DOHH2 (cell line): ENCODE measurements at regions not wholly inside any gene's neighbourhood (a gene's known extent, or its start where the extent isn't known, plus 50 kb on each side); places are given as distances from the start of the nearest gene placed in this dataset.

ENCODE experiments used
- H3F3A ChIP-seq: fragments of 200-600 bp; sonication (generic), shearing (Covaris generic); 2 replicates; pipeline ENCODE4 v1.6.0; 2016; ENCODE audit warnings: antibody characterized with exemption, mild to moderate bottlenecking; ENCODE audit not compliant: control insufficient read depth, insufficient read depth
- H3K27ac ChIP-seq: fragments of 200-600 bp; sonication (generic); 2 replicates; pipeline ENCODE4 v1.5.1; 2014; ENCODE audit warnings: low read depth, mild to moderate bottlenecking, low read length, moderate library complexity
- H3K27me3 ChIP-seq: fragments of 200-600 bp; sonication (generic); 2 replicates; pipeline ENCODE4 v1.6.1; 2014; ENCODE audit warnings: mild to moderate bottlenecking, low read length, mixed read lengths; ENCODE audit not compliant: control insufficient read depth
- H3K36me3 ChIP-seq: fragments of 200-600 bp; sonication (generic); 2 replicates; pipeline ENCODE4 v1.6.1; 2014; ENCODE audit warnings: mild to moderate bottlenecking, low read length, moderate library complexity, mixed read lengths; ENCODE audit not compliant: control insufficient read depth
- H3K4me1 ChIP-seq: fragments of 200-600 bp; sonication (generic); 2 replicates; pipeline ENCODE4 v1.6.1; 2014; ENCODE audit warnings: mild to moderate bottlenecking, low read length, mixed read lengths; ENCODE audit not compliant: control insufficient read depth
- H3K4me2 ChIP-seq: fragments of 200-600 bp; sonication (generic); 2 replicates; pipeline ENCODE4 v1.6.0; 2014; ENCODE audit warnings: mild to moderate bottlenecking, low read length, moderate library complexity
- H3K4me3 ChIP-seq: fragments of 200-600 bp; sonication (generic); 2 replicates; pipeline ENCODE4 v1.5.1; 2014; ENCODE audit warnings: mild to moderate bottlenecking, low read length, mixed read lengths
- H3K79me2 ChIP-seq: fragments of 200-600 bp; sonication (generic); 2 replicates; pipeline ENCODE4 v1.6.1; 2014; ENCODE audit warnings: mild to moderate bottlenecking, low read length, mixed read lengths; ENCODE audit not compliant: control insufficient read depth
- H3K9me2 ChIP-seq: fragments of 200-600 bp; sonication (generic); replicated peaks from 2 replicates; pipeline ENCODE4 v1.6.1; 2014; ENCODE audit warnings: mild to moderate bottlenecking, low read length, mixed read lengths; ENCODE audit not compliant: control insufficient read depth
- H3K9me3 ChIP-seq: fragments of 200-600 bp; sonication (generic); 2 replicates; pipeline ENCODE4 v1.6.1; 2014; ENCODE audit warnings: antibody characterized with exemption, low read length, mixed read lengths; ENCODE audit not compliant: control insufficient read depth, insufficient read depth
- H4K20me1 ChIP-seq: fragments of 200-600 bp; sonication (generic); 2 replicates; pipeline ENCODE4 v1.6.0; 2014; ENCODE audit warnings: low read depth, mild to moderate bottlenecking, antibody characterized with exemption, low read length, moderate library complexity; ENCODE audit not compliant: control insufficient read depth, insufficient read depth
- EZH2phosphoT487 ChIP-seq: fragments of 200-600 bp; sonication (generic); IDR thresholded peaks from 2 replicates; pipeline ENCODE4 v1.6.1; 2017; ENCODE audit warnings: borderline replicate concordance, mild to moderate bottlenecking, antibody characterized with exemption, low read length, moderate library complexity, mixed read lengths
- TF ChIP-seq, protein P1 (sequence below): fragments of 200-600 bp; sonication (generic); IDR thresholded peaks from one replicate; pipeline ENCODE4 v1.5.1; 2014; ENCODE audit warnings: antibody characterized with exemption, mild to moderate bottlenecking, low read depth, low read length; ENCODE audit not compliant: poor library complexity, severe bottlenecking

DNA sequence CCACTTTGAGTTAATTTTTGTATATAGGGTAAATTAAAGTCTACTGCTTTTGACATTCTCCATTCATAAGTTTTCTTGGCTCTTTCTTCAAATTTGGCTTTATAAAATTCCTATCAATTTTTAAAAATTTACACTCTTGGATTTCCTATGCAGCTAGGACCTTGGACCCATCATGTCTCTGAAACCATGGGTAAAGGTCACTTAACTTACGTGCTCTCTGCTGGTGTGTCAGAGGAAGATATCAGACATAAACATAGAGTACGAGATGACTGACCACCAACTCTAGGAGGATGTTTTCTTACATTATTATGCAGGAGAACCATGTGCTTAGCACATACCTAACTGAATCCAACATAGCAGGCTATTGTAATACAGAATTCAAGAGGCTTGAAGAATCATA is 62.5 kb upstream of the C1GALT1C1 start:
- TF ChIP-seq, protein P1, sequence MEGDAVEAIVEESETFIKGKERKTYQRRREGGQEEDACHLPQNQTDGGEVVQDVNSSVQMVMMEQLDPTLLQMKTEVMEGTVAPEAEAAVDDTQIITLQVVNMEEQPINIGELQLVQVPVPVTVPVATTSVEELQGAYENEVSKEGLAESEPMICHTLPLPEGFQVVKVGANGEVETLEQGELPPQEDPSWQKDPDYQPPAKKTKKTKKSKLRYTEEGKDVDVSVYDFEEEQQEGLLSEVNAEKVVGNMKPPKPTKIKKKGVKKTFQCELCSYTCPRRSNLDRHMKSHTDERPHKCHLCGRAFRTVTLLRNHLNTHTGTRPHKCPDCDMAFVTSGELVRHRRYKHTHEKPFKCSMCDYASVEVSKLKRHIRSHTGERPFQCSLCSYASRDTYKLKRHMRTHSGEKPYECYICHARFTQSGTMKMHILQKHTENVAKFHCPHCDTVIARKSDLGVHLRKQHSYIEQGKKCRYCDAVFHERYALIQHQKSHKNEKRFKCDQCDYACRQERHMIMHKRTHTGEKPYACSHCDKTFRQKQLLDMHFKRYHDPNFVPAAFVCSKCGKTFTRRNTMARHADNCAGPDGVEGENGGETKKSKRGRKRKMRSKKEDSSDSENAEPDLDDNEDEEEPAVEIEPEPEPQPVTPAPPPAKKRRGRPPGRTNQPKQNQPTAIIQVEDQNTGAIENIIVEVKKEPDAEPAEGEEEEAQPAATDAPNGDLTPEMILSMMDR, result no peak
- no peak for TF ChIP-seq EZH2phosphoT487
- no peak overlapping the region for H3K4me2 ChIP-seq

DNA sequence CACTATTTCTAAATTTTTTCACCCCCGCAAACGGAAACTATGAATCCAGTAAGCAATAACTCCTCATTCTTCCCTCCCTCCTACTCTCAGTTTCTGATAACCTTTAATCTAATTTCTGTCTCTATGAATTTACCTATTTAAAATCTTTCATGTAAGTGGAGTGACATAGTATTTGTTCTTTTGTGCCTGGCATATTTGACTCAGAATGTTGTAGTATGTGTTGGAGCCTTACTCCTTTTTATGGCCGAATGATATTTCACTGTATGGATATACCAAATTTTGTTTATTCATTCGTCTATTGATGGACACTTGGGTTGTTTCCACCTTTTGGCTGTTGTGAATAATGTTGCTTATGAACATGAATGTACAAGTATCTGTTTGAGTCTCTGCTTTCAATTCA is 61.1 kb upstream of the C1GALT1C1 start:
- Histone ChIP-seq H3K79me2 (no peaks in the 10 kb centered on the region), H3K36me3 (no peaks in the 10 kb centered on the region), H3F3A (no peaks in the 10 kb centered on the region), H3K9me2 (no peaks in the 10 kb centered on the region), H4K20me1 (no peaks in the 10 kb centered on the region), H3K9me3 (no peaks in the 10 kb centered on the region), H3K27ac (no peak overlapping the region), H3K27me3 (no peaks in the 10 kb centered on the region), H3K4me2 (no peak overlapping the region), H3K4me1 (peaks cover 7% of the 10 kb centered on the region; the same call in 1 of the 2 replicates), H3K4me3 (no peak overlapping the region)
- no peak for TF ChIP-seq EZH2phosphoT487
- TF ChIP-seq, protein P1, result no peak

More for the DNA sequence above, 62.5 kb upstream of the C1GALT1C1 start:
- H3K79me2 ChIP-seq, result no peaks in the 10 kb centered on the region
- no peak overlapping the region for H3K4me3 ChIP-seq
- H4K20me1 ChIP-seq, result no peaks in the 10 kb centered on the region
- H3K27me3 ChIP-seq, result no peaks in the 10 kb centered on the region
- peaks cover 7% of the 10 kb centered on the region; the same call in 1 of the 2 replicates for H3K4me1 ChIP-seq
- H3K36me3 ChIP-seq, result no peaks in the 10 kb centered on the region
- H3K27ac ChIP-seq, result no peak overlapping the region
- H3K9me2 ChIP-seq, result no peaks in the 10 kb centered on the region
- H3K9me3 ChIP-seq, result no peaks in the 10 kb centered on the region
- no peaks in the 10 kb centered on the region for H3F3A ChIP-seq

GRCh38 chrX:120690344-120690743 is 60.5 kb upstream of the C1GALT1C1 start:
- Histone ChIP-seq H3K4me2 (no peak overlapping the region), H3K27me3 (no peaks in the 10 kb centered on the region)

More at GRCh38 chrX:120690344-120690743, 60.5 kb upstream of the C1GALT1C1 start:
- Histone ChIP-seq H3K9me3 (no peaks in the 10 kb centered on the region), H3K4me3 (no peak overlapping the region), H3K4me1 (peaks cover 7% of the 10 kb centered on the region; the same call in 1 of the 2 replicates), H3F3A (no peaks in the 10 kb centered on the region), H3K27ac (no peak overlapping the region), H4K20me1 (no peaks in the 10 kb centered on the region), H3K79me2 (no peaks in the 10 kb centered on the region), H3K9me2 (no peaks in the 10 kb centered on the region), H3K36me3 (no peaks in the 10 kb centered on the region)
- no peak for TF ChIP-seq EZH2phosphoT487
- TF ChIP-seq, protein P1, result no peak
